HepG2 (cell line): ENCODE measurements at regions not wholly inside any gene's neighbourhood (a gene's known extent, or its start where the extent isn't known, plus 50 kb on each side); places are given as distances from the start of the nearest gene placed in this dataset.

Experiments used
- ATAC-seq: fragments of 200-7000 bp; cut with Tn5 transposase; 3 replicates; pipeline ENCODE4 v1.9.1; 2020; ENCODE audit warnings: mild to moderate bottlenecking, moderate library complexity
- BruUV-seq: library from RNA; stranded (reverse); fragments of 400-500 nt; replicated peaks from 2 replicates; lab custom pipeline; 2021; lab: Mats Ljungman, UMichigan
- CTCF ChIA-PET: fragments of 300-600 bp; formaldehyde crosslinking; extraction: SDS; loops from one replicate; lab custom pipeline; 2021; ENCODE audit warnings: low total read pairs, inconsistent platforms, low intra/inter-chr PET ratio; lab: Yijun Ruan, JAX
- POLR2A ChIA-PET: fragments of 350-600 bp; sonication (Branson Sonifier 250); formaldehyde crosslinking; loops from one replicate; lab custom pipeline; 2020; ENCODE audit warnings: antibody characterized with exemption, inconsistent platforms; lab: Yijun Ruan, JAX
- DNase-seq: peaks from one replicate; pipeline ENCODE4 v3.0.0-alpha.2; 2015; ENCODE audit warnings: low spot score
- FAIRE-seq: peaks from 3 replicates; lab custom pipeline; 2011; peaks lifted over from hg19 to GRCh38; lab: Jason Lieb, UNC
- H2AFZ ChIP-seq: one replicate; pipeline ENCODE4 v1.6.1; 2011; ENCODE audit warnings: low read length, inconsistent platforms
- H3K27ac ChIP-seq: fragments of 300-600 bp; 3 replicates; pipeline ENCODE4 v1.8.0; 2011; ENCODE audit warnings: mixed run types, mild to moderate bottlenecking, mixed read lengths, low read length, inconsistent platforms; ENCODE audit not compliant: insufficient read depth; ENCODE audit errors: extremely low read length
- H3K27me3 ChIP-seq, 2 experiments: fragments of 200-600 bp in 1 of 2; 2 replicates in 1 of 2; 3 replicates in 1 of 2; pipeline versions ENCODE4 v1.6.0 to v1.8.0; 2011; ENCODE audit warnings: low read length in 2 of 2, mild to moderate bottlenecking in 2 of 2, moderate library complexity in 2 of 2, inconsistent platforms in 1 of 2; ENCODE audit not compliant: insufficient read depth in 2 of 2, control insufficient read depth in 1 of 2
- H3K36me3 ChIP-seq, 2 experiments: fragments of 200-600 bp in 1 of 2; replicated peaks in 1 of 2; 2 replicates in 1 of 2; 3 replicates in 1 of 2; pipeline versions ENCODE4 v1.5.1 to v1.8.0; 2011; ENCODE audit warnings: low read length in 2 of 2, inconsistent platforms in 1 of 2; ENCODE audit not compliant: insufficient read depth in 2 of 2, control insufficient read depth in 1 of 2
- H3K4me1 ChIP-seq: 2 replicates; pipeline ENCODE4 v1.5.1; 2012; ENCODE audit warnings: low read length, inconsistent platforms; ENCODE audit not compliant: insufficient read depth
- H3K4me2 ChIP-seq: 2 replicates; pipeline ENCODE4 v1.6.0; 2011; ENCODE audit warnings: low read depth, low read length, inconsistent platforms
- H3K4me3 ChIP-seq, 3 experiments: fragments of 200-600 bp in 1 of 3; sonication (generic), shearing (Covaris generic) in 1 of 3; replicated peaks in 1 of 3; 2 replicates each; pipeline ENCODE4 v1.5.1; 2011 to 2016; ENCODE audit warnings: low read length in 3 of 3, inconsistent platforms in 2 of 3, low read depth in 2 of 3, mild to moderate bottlenecking in 2 of 3, control low read depth in 1 of 3, mixed read lengths in 1 of 3; ENCODE audit not compliant: insufficient read depth in 1 of 3
- H3K79me2 ChIP-seq: one replicate; pipeline ENCODE4 v1.6.1; 2011; ENCODE audit warnings: low read length, inconsistent platforms; ENCODE audit not compliant: insufficient read depth
- H3K9ac ChIP-seq: 2 replicates; pipeline ENCODE4 v1.6.0; 2011; ENCODE audit warnings: mild to moderate bottlenecking, low read depth, low read length, inconsistent platforms; ENCODE audit not compliant: insufficient read depth
- H3K9me3 ChIP-seq: 2 replicates; pipeline ENCODE4 v1.5.1; 2012; ENCODE audit warnings: mild to moderate bottlenecking, low read length
- H4K20me1 ChIP-seq: 2 replicates; pipeline ENCODE4 v1.6.0; 2011; ENCODE audit warnings: inconsistent platforms, mild to moderate bottlenecking, low read length, moderate library complexity; ENCODE audit not compliant: insufficient read depth
- CEBPB ChIP-seq: IDR thresholded peaks from 2 replicates; pipeline ENCODE4 v1.6.1; 2011; ENCODE audit warnings: low read depth, low read length, improper control_type of control experiment, borderline replicate concordance
- CEBPZ ChIP-seq: IDR thresholded peaks from 2 replicates; pipeline ENCODE4 v1.6.1; 2012; ENCODE audit warnings: low read length, improper control_type of control experiment
- HDAC6 ChIP-seq: fragments of 200-600 bp; sonication (generic); IDR thresholded peaks from 2 replicates; pipeline ENCODE4 v1.7.0; 2017; ENCODE audit warnings: mild to moderate bottlenecking, antibody characterized with exemption, low read length, low read depth
- HNF4G ChIP-seq, 2 experiments: sonication (generic) in 1 of 2; formaldehyde crosslinking in 1 of 2; IDR thresholded peaks; 2 replicates each; pipeline versions ENCODE4 v1.4.0 to v1.6.1; 2011 to 2020; ENCODE audit warnings: borderline replicate concordance in 2 of 2, low read depth in 2 of 2, mild to moderate bottlenecking in 2 of 2, low read length in 1 of 2, missing genetic modification reagents in 1 of 2, moderate library complexity in 1 of 2
- KDM1A ChIP-seq: IDR thresholded peaks from 2 replicates; pipeline ENCODE4 v1.6.1; 2016; ENCODE audit warnings: missing compliant biosample characterization
- MIER3 ChIP-seq: IDR thresholded peaks from 2 replicates; pipeline ENCODE4 v1.6.1; 2016; ENCODE audit warnings: missing compliant biosample characterization, borderline replicate concordance
- PHF21A ChIP-seq: sonication (generic); formaldehyde crosslinking; IDR thresholded peaks from 2 replicates; pipeline ENCODE4 v1.5.0; 2020; ENCODE audit warnings: mild to moderate bottlenecking, missing genetic modification reagents
- PLRG1 ChIP-seq: fragments of 450-650 bp; conservative IDR thresholded peaks from 2 replicates; pipeline ENCODE4 v1.6.1; 2016
- POGK ChIP-seq: sonication (generic); formaldehyde crosslinking; conservative IDR thresholded peaks from 2 replicates; pipeline ENCODE4 v1.8.0; 2022; ENCODE audit warnings: mild to moderate bottlenecking, moderate library complexity, missing genetic modification reagents
- POLR2G ChIP-seq: fragments of 200-400 bp; formaldehyde crosslinking; IDR thresholded peaks from 2 replicates; pipeline ENCODE4 v1.6.1; 2018; ENCODE audit warnings: mild to moderate bottlenecking, low read depth, low read length, moderate library complexity
- SSRP1 ChIP-seq: IDR thresholded peaks from 2 replicates; pipeline ENCODE4 v1.6.1; 2016; ENCODE audit warnings: control low read depth
- THAP9 ChIP-seq: sonication (generic); formaldehyde crosslinking; IDR thresholded peaks from 2 replicates; pipeline ENCODE4; 2020; ENCODE audit warnings: missing genetic modification reagents, mild to moderate bottlenecking, borderline replicate concordance
- ZNF225 ChIP-seq: sonication (generic); formaldehyde crosslinking; IDR thresholded peaks from 2 replicates; pipeline ENCODE4 v1.4.0; 2020; ENCODE audit warnings: mild to moderate bottlenecking, missing genetic modification reagents
- ZNF484 ChIP-seq: sonication (generic); formaldehyde crosslinking; IDR thresholded peaks from 2 replicates; pipeline ENCODE4 v1.5.1; 2020; ENCODE audit warnings: mild to moderate bottlenecking, low read depth, missing genetic modification reagents, borderline replicate concordance
- ZNF543 ChIP-seq: sonication (generic); formaldehyde crosslinking; IDR thresholded peaks from 2 replicates; pipeline ENCODE4 v1.4.0; 2020; ENCODE audit warnings: mild to moderate bottlenecking, missing genetic modification reagents
- ZNF816 ChIP-seq: sonication (generic); formaldehyde crosslinking; IDR thresholded peaks from 2 replicates; pipeline ENCODE4 v1.8.0; 2022; ENCODE audit warnings: missing genetic modification reagents, mild to moderate bottlenecking, borderline replicate concordance
- WGBS: methylation state at CpG from one replicate; pipeline ENCODE4 v1.1.6; 2017; ENCODE audit warnings: low lambda C conversion rate; 5-methylcytosine and 5-hydroxymethylcytosine counted together
- in situ Hi-C: cut with HindIII; loops from 2 replicates; pipeline ENCODE4 v1.10.0; 2017; ENCODE audit warnings: low pct_unique_long_range_greater_than_20kb; ENCODE audit not compliant: extremely low pct_ligation_motif_present
- intact Hi-C: fragments of 100-400 bp; cut with micrococcal nuclease; formaldehyde crosslinking; loops from one replicate; pipeline ENCODE4 v1.10.0; 2022; ENCODE audit not compliant: unreplicated experiment

GRCh38 chr2:180559771-180560170 is 420.6 kb upstream of the UBE2E3 start:
- FAIRE-seq (no peak), ATAC-seq (peak; percentile 40; the same call in 1 of the 3 replicates), DNase-seq (no peak)
- Histone ChIP-seq H3K4me2 (no peak overlapping the region), H4K20me1 (no peaks in the 10 kb centered on the region), H2AFZ (no peak overlapping the region), H3K4me1 (no peaks in the 10 kb centered on the region), H3K36me3 (no peaks in the 10 kb centered on the region), H3K27me3 (no peaks in the 10 kb centered on the region), H3K9me3 (no peaks in the 10 kb centered on the region), H3K79me2 (no peaks in the 10 kb centered on the region), H3K9ac (no peak overlapping the region), H3K27ac (no peak overlapping the region), H3K4me3 (no peak overlapping the region)
- in situ Hi-C loops, result no loop called here
- CTCF ChIA-PET, result no interaction called here
- POLR2A ChIA-PET, result no interaction called here
- no TSS peak for BruUV-seq
- intact Hi-C loops, result no loop called here
- under 1% methylated on average over 5 of the region's 5 CpGs for WGBS
- no peak for TF ChIP-seq MIER3 (CRISPR knock-in tag)
- no peak for TF ChIP-seq THAP9 (CRISPR knock-in tag)
- TF ChIP-seq CEBPB, result no peak
- TF ChIP-seq PHF21A (CRISPR knock-in tag), result no peak
- TF ChIP-seq PLRG1, result no peak
- no peak for TF ChIP-seq ZNF225 (CRISPR knock-in tag)
- TF ChIP-seq POGK, result no peak
- TF ChIP-seq KDM1A, result no peak
- no peak for TF ChIP-seq ZNF816
- TF ChIP-seq ZNF543, result no peak
- TF ChIP-seq ZNF484 (CRISPR knock-in tag), result no peak
- no peak for TF ChIP-seq CEBPZ
- no peak for TF ChIP-seq SSRP1 (CRISPR knock-in tag)
- no peak for TF ChIP-seq HNF4G (IDR thresholded peaks at IDR 0.05; ENCODE audit: borderline replicate concordance, low read depth, low read length)
- TF ChIP-seq HNF4G (CRISPR knock-in tag; IDR thresholded peaks at IDR 0.05; ENCODE audit: borderline replicate concordance, low read depth), result no peak
- no peak for TF ChIP-seq POLR2G
- TF ChIP-seq HDAC6, result no peak
